ENCODE measurements at regions not wholly inside any gene's neighbourhood (a gene's known extent, or its start where the extent isn't known, plus 50 kb on each side); places are given as distances from the start of the nearest gene placed in this dataset.
A peak's percentile ranks its signal among the peaks of the same experiment; 100 is the strongest.

DNA sequence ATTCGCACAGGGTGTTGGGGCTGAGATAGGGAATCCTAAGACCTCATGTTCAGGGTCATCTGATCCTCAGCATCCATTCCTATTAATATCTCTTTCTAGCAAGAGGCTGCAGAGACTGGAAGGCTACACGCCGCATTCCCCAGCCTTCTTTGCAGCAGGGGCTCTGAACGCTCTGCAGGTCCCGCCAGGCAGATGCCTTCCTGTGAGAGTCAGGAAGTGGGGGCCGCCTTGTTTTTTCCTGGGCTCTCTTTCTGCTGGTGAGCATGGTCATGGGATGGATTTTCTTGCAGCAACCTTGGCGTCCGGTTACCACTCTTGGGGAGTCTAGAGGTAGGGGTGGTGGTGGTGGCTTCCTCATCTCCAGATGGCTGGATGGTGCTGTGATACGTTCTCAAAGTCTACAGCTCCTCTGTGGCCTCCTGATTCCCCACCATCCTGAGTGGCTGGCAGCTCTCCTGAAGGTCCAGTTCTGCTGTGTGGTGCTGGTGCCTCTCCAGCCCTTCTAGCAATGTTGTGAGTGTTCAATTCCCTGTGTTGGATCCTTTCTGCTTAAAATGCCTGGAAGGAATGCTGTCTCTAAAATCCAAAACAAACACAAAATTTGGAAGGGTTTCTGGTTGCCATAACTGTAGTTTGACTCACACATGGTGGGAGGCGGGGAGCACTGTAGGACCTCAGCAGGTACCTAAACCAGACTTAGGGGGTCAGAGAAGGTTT is 111.9 kb downstream of the CEBPB start:
- Mint-ChIP-seq H3K4me1 (ENCODE audit: low read depth, unreplicated experiment) (peaks cover 51% of the 10 kb centered on the region), H3K27ac (ENCODE audit: unreplicated experiment) (no peak overlapping the region), H3K9me3 (ENCODE audit: low read depth, unreplicated experiment) (peaks cover 3% of the 10 kb centered on the region), H3K4me3 (ENCODE audit: low read depth, unreplicated experiment) (no peak overlapping the region), H3K27me3 (ENCODE audit: unreplicated experiment) (peaks cover 22% of the 10 kb centered on the region), H3K36me3 (ENCODE audit: insufficient read depth, unreplicated experiment) (no peaks in the 10 kb centered on the region)
- TF ChIP-seq, protein P1, sequence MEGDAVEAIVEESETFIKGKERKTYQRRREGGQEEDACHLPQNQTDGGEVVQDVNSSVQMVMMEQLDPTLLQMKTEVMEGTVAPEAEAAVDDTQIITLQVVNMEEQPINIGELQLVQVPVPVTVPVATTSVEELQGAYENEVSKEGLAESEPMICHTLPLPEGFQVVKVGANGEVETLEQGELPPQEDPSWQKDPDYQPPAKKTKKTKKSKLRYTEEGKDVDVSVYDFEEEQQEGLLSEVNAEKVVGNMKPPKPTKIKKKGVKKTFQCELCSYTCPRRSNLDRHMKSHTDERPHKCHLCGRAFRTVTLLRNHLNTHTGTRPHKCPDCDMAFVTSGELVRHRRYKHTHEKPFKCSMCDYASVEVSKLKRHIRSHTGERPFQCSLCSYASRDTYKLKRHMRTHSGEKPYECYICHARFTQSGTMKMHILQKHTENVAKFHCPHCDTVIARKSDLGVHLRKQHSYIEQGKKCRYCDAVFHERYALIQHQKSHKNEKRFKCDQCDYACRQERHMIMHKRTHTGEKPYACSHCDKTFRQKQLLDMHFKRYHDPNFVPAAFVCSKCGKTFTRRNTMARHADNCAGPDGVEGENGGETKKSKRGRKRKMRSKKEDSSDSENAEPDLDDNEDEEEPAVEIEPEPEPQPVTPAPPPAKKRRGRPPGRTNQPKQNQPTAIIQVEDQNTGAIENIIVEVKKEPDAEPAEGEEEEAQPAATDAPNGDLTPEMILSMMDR (IDR thresholded peaks at IDR 0.05; ENCODE audit: unreplicated experiment): no peak
- BruUV-seq (replicated peaks): no TSS peak
- DNase-seq: no peak
- CTCF ChIA-PET: interaction anchor here (1.5 kb wide), 1 partner anchor 21 kb away, joined by 9 read pairs; no protein-coding TSS in a partner anchor
- intact Hi-C loops (cut with micrococcal nuclease; ENCODE audit: unreplicated experiment): no loop called here

DNA sequence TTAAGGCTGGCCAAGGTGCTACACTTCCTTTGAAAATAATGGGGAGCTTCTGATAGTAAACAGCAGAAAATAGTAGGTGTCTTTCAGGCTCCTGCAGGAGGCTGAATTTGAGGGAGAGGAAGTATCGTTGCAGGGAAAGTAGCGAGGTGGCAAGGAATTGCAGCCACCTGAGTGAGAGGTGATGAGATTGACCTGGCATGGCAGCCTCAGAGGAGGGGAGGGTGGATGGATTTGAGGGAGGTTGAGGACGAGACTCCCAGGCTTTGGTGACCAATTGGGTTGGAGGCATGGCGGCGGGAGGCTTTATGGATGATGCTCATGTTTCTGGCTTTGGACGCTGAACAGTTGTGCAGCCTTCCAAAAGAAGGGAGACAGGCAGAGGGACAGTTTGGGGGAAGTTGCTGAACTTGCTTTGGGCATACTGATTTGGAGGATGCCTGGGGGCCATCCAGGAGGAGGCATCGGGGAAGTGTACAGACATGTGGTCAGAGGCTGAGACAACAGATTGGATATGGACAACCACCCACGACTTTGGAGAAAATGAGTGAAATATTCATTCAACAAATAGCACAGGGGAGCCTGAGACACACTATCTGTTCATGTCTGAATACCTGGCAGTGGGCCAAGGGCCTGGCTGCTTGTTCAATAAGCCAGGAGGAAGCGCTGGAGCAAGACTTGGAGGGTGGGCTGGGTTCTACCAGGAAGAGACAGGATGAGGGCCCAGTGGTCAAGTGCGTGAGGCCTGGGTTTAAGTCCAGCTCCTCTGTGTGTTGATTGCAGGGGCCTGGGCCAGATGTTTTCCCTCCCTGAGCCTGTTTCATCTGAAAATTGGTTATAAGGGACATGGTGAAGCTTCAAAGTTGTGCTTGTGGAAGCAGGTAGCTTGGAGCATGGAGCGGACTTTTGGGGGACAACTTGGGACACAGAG is 113.2 kb downstream of the CEBPB start:
- H3K4me1 Mint-ChIP-seq (ENCODE audit: low read depth, unreplicated experiment): peaks cover 48% of the 10 kb centered on the region
- H3K36me3 Mint-ChIP-seq (ENCODE audit: insufficient read depth, unreplicated experiment): no peaks in the 10 kb centered on the region
- CTCF ChIA-PET: interaction anchor here (0.5 to 1.5 kb wide), 4 partner anchors 18 to 167 kb away, joined by 3 to 9 read pairs (median 4); no protein-coding TSS in a partner anchor
- TF ChIP-seq, protein P1 (IDR thresholded peaks at IDR 0.05; ENCODE audit: unreplicated experiment): no peak
- H3K4me3 Mint-ChIP-seq (ENCODE audit: low read depth, unreplicated experiment): no peak overlapping the region
- H3K27me3 Mint-ChIP-seq (ENCODE audit: unreplicated experiment): peaks cover 22% of the 10 kb centered on the region
- H3K9me3 Mint-ChIP-seq (ENCODE audit: low read depth, unreplicated experiment): peaks cover 3% of the 10 kb centered on the region
- H3K27ac Mint-ChIP-seq (ENCODE audit: unreplicated experiment): peak overlapping the region; percentile 11
- DNase-seq: peak; percentile 86
- no TSS peak for BruUV-seq (replicated peaks)
- intact Hi-C loops (cut with micrococcal nuclease; ENCODE audit: unreplicated experiment): no loop called here

DNA sequence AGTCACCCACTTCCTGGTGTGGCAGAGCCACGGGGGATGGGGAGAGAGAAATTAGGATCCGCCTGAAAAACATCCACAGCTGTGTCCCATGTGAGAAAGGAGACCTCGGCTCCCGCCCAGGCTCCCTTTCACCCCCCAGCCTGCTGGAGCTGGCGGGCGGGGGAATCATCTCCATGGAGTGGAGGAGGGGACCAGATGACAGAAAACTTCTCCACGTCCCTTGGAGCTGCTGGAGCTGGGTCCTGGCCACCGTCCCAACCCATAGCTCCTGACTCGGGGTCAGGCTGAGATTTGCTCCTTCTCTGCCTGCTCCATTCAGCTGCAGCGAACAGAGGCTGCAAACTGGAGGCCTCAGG is 113.8 kb downstream of the CEBPB start:
- peak overlapping the region; percentile 11 for H3K27ac Mint-ChIP-seq (ENCODE audit: unreplicated experiment)
- peaks cover 52% of the 10 kb centered on the region for H3K4me1 Mint-ChIP-seq (ENCODE audit: low read depth, unreplicated experiment)
- H3K4me3 Mint-ChIP-seq (ENCODE audit: low read depth, unreplicated experiment): no peak overlapping the region
- H3K27me3 Mint-ChIP-seq (ENCODE audit: unreplicated experiment): peaks cover 22% of the 10 kb centered on the region
- CTCF ChIA-PET: interaction anchor here (0.9 to 1.2 kb wide), 2 partner anchors 17 to 167 kb away, joined by 3 to 4 read pairs; no protein-coding TSS in a partner anchor
- BruUV-seq (replicated peaks): no TSS peak
- H3K36me3 Mint-ChIP-seq (ENCODE audit: insufficient read depth, unreplicated experiment): no peaks in the 10 kb centered on the region
- TF ChIP-seq, protein P1 (IDR thresholded peaks at IDR 0.05; ENCODE audit: unreplicated experiment): no peak
- peaks cover 3% of the 10 kb centered on the region for H3K9me3 Mint-ChIP-seq (ENCODE audit: low read depth, unreplicated experiment)
- no peak for DNase-seq
- intact Hi-C loops (cut with micrococcal nuclease; ENCODE audit: unreplicated experiment): no loop called here

DNA sequence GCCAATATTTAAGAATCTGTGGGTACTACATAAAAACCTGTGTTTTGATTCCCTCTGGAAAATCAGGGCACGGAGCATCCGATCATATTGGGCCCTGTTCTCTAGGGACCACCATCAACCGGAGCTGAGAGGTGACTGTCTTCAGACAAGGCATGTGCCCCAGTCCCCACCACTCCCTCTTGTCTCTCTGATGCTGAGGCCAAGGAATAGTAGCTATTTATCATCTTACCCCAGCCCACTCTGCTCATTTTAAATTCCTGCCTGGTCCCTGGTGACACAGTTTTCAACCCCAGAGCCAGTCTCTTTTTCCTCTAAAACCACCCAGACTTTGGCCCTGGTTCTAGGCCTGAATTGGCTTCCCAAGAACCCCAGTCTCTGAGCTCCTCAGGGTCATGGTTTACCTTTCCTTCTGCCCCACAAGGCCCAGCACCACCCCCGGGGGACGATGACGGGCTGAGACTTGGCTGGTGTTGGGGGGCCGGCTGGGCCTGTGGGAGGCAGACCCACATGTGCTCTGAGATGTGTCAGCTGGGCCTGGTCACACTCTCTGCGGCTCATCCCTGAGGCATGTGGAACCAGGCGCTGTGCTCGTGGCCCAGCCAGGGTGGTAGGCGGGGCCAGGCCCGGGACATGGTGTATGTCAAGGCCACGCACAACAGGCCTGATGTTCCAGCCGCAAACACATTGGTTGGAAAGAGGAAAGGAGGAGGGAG is 114.4 kb downstream of the CEBPB start:
- peaks cover 57% of the 10 kb centered on the region for H3K4me1 Mint-ChIP-seq (ENCODE audit: low read depth, unreplicated experiment)
- H3K9me3 Mint-ChIP-seq (ENCODE audit: low read depth, unreplicated experiment): peaks cover 3% of the 10 kb centered on the region
- H3K27me3 Mint-ChIP-seq (ENCODE audit: unreplicated experiment): peaks cover 18% of the 10 kb centered on the region
- CTCF ChIA-PET: interaction anchor here (0.6 to 1.2 kb wide), 2 partner anchors 16 to 60 kb away, joined by 3 read pairs; no protein-coding TSS in a partner anchor
- no TSS peak for BruUV-seq (replicated peaks)
- H3K27ac Mint-ChIP-seq (ENCODE audit: unreplicated experiment): no peak overlapping the region
- no peak for DNase-seq
- TF ChIP-seq, protein P1 (IDR thresholded peaks at IDR 0.05; ENCODE audit: unreplicated experiment): no peak
- H3K36me3 Mint-ChIP-seq (ENCODE audit: insufficient read depth, unreplicated experiment): no peaks in the 10 kb centered on the region
- intact Hi-C loops (cut with micrococcal nuclease; ENCODE audit: unreplicated experiment): no loop called here
- H3K4me3 Mint-ChIP-seq (ENCODE audit: low read depth, unreplicated experiment): no peak overlapping the region
